ENCODE measurements at regions not wholly inside any gene's neighbourhood (a gene's known extent, or its start where the extent isn't known, plus 50 kb on each side); places are given as distances from the start of the nearest gene placed in this dataset.

DNA sequence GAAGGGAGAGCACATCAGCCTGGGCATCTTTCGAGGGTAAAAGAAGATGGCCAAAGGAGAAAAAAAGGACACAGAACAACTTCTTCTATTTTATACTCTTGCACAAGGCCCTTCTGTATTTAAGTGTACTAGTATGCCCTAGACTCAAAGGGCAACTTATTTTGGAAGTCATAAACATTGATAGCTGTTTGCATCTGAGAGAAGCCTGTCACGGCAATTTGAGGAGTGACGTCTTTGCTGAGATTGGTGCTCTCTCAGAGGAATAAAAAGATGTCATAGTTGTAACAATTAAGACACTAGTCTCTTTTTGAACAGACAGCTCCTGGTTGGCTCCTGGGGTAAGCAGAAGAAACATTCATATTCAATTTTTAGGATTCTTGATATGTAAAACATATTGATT, 260.4 kb upstream of the TTC14 start:
- H3K9me3 Mint-ChIP-seq = no peaks in the 10 kb centered on the region
- TF ChIP-seq CREB1 (CRISPR knock-in tag; IDR thresholded peaks at IDR 0.05; ENCODE audit: low read depth) = no peak
- TF ChIP-seq ETS1 (IDR thresholded peaks at IDR 0.05) = no peak
- no peak for TF ChIP-seq POLR2AphosphoS5 (IDR thresholded peaks at IDR 0.05; ENCODE audit: low read depth)
- TF ChIP-seq ZNF462 (CRISPR knock-in tag; IDR thresholded peaks at IDR 0.05) = no peak
- TF ChIP-seq ZNF114 (CRISPR knock-in tag; IDR thresholded peaks at IDR 0.05) = no peak
- TF ChIP-seq NANOG (IDR thresholded peaks at IDR 0.05; ENCODE audit: borderline replicate concordance) = no peak
- TF ChIP-seq JUNB (IDR thresholded peaks at IDR 0.05; ENCODE audit: unreplicated experiment) = no peak
- TF ChIP-seq ZNF331 (CRISPR knock-in tag; IDR thresholded peaks at IDR 0.05; ENCODE audit: low read depth) = no peak
- TF ChIP-seq REST (IDR thresholded peaks at IDR 0.05; ENCODE audit: unreplicated experiment) = no peak
- TF ChIP-seq STAT1 (IDR thresholded peaks at IDR 0.05; ENCODE audit: unreplicated experiment) = no peak
- no peak for TF ChIP-seq EZH2 (IDR thresholded peaks at IDR 0.05; ENCODE audit: low read depth, unreplicated experiment)
- no peak for TF ChIP-seq CTCF (conservative IDR thresholded peaks at IDR 0.05; ENCODE audit: low read depth in 2 of 2)
- no peak for TF ChIP-seq EZH2phosphoT487 (IDR thresholded peaks at IDR 0.05; ENCODE audit: unreplicated experiment)

More for the DNA sequence above, 260.4 kb upstream of the TTC14 start:
- H3F3A ChIP-seq (replicated peaks; ENCODE audit: low read depth) = no peaks in the 10 kb centered on the region
- H3K4me2 ChIP-seq = no peak overlapping the region
- H3K4me3 ChIP-seq = no peak overlapping the region
- Mint-ChIP-seq H3K4me1 (no peaks in the 10 kb centered on the region), H3K27me3 (ENCODE audit: insufficient read depth, low read depth, poor library complexity) (no peaks in the 10 kb centered on the region), H3K4me3 (no peak overlapping the region), H3K27ac (no peak overlapping the region), H3K36me3 (ENCODE audit: low read depth) (no peaks in the 10 kb centered on the region)
- no peak overlapping the region for H3K27ac ChIP-seq (ENCODE audit: low read depth)
- no peaks in the 10 kb centered on the region for H3K36me3 ChIP-seq (ENCODE audit: insufficient read depth)
- peak overlapping the region; percentile 50; the same call in 1 of the 2 replicates for H2AFZ ChIP-seq
- H3K79me2 ChIP-seq (replicated peaks; ENCODE audit: insufficient read depth) = no peaks in the 10 kb centered on the region
- H4K20me1 ChIP-seq (replicated peaks; ENCODE audit: insufficient read depth) = no peaks in the 10 kb centered on the region
- no peaks in the 10 kb centered on the region for H3K4me1 ChIP-seq (ENCODE audit: insufficient read depth)
- H3K27me3 ChIP-seq (ENCODE audit: insufficient read depth) = no peaks in the 10 kb centered on the region
- ATAC-seq = no peak
- no peaks in the 10 kb centered on the region for H3K9me2 ChIP-seq (ENCODE audit: insufficient read depth)
- no peak for DNase-seq (ENCODE audit: low spot score)

All from GM23338 (cell line).